ENCODE measurements at regions not wholly inside any gene's neighbourhood (a gene's known extent, or its start where the extent isn't known, plus 50 kb on each side); places are given as distances from the start of the nearest gene placed in this dataset.

DNA sequence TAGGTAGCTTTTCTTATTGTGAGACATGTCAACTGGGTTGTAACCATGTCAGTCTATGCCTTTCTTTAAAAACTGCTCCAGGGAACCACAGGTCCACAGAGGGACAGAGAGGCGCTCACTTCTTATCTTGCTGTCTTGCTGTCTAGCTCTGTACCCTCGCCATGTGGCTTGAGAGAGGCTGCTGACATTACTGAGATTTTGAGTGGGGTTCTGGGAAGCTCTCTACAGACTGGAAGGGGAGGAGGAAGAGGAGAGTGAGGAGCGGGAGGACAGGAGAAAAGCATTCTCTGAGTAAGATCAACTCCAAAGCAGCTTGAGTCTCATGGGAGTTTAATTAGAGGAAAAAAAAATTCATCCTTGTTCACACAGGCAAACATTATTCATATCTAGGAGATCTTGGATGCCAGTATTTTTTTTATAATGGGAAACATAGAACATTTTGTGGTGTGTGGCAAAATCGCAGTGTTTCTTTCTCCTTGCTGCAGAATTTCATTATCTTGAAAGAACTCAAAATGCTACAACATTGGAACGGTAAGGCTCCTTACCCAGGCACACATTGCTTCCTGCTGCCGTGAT, 1037.0 kb upstream of the NR2F2 start:
- Histone ChIP-seq H4K20me1 (ENCODE audit: insufficient read depth) (no peaks in the 10 kb centered on the region), H3K79me2 (ENCODE audit: insufficient read depth) (no peaks in the 10 kb centered on the region), H3K4me2 (no peak overlapping the region), H2AFZ (ENCODE audit: low read depth) (no peak overlapping the region), H3K9me3 (no peaks in the 10 kb centered on the region), H3K9me2 (no peaks in the 10 kb centered on the region), H3K4me3 (ENCODE audit: low read depth in 2 of 2, low read length in 1 of 2) (no peak overlapping the region), H3K4me1 (ENCODE audit: control insufficient read depth in 1 of 2, insufficient read depth in 2 of 2, low read depth in 1 of 2, low read length in 1 of 2) (no peaks in the 10 kb centered on the region; a peak in 1 of 4 replicates), H3F3A (replicated peaks; ENCODE audit: insufficient read depth) (no peaks in the 10 kb centered on the region), H3K36me3 (replicated peaks in 1 of 2; ENCODE audit: control insufficient read depth in 1 of 2, insufficient read depth in 2 of 2, low read length in 1 of 2) (no peaks in the 10 kb centered on the region), H3K9ac (no peak overlapping the region), H3K27ac (ENCODE audit: low read depth in 2 of 2, low read length in 1 of 2) (no peak overlapping the region), H3K27me3 (ENCODE audit: insufficient read depth) (no peaks in the 10 kb centered on the region)
- CTCF ChIA-PET, result interaction anchor here (0.9 to 1.7 kb wide), 2 partner anchors 622 to 881 kb away, joined by 4 to 7 read pairs; no protein-coding TSS in a partner anchor
- POLR2A ChIA-PET, result no interaction called here
- TF ChIP-seq RXRA (IDR thresholded peaks at IDR 0.05; ENCODE audit: borderline replicate concordance, low read depth) (no peak), ELF1 (IDR thresholded peaks at IDR 0.05) (no peak), RAD21 (IDR thresholded peaks at IDR 0.05; ENCODE audit: low read length) (no peak), YY1 (IDR thresholded peaks at IDR 0.05; ENCODE audit: low read depth) (no peak), CHD2 (IDR thresholded peaks at IDR 0.05; ENCODE audit: low read length, partially characterized antibody) (no peak), MXI1 (IDR thresholded peaks at IDR 0.05; ENCODE audit: low read depth, low read length) (no peak), SMC3 (IDR thresholded peaks at IDR 0.05; ENCODE audit: low read depth, low read length) (no peak), SIN3A (IDR thresholded peaks at IDR 0.05; ENCODE audit: borderline replicate concordance, low read depth, low read length) (no peak), MEF2A (IDR thresholded peaks at IDR 0.05; ENCODE audit: borderline replicate concordance, low read depth) (no peak), POLR2AphosphoS5 (IDR thresholded peaks at IDR 0.05; ENCODE audit: low read depth, low read length) (no peak), EP300 (IDR thresholded peaks at IDR 0.05; ENCODE audit: borderline replicate concordance in 1 of 2, low read depth in 1 of 2, low read length in 1 of 2) (no peak), TEAD4 (IDR thresholded peaks at IDR 0.05; ENCODE audit: borderline replicate concordance, insufficient read depth) (no peak), JUND (IDR thresholded peaks at IDR 0.05) (no peak), EZH2phosphoT487 (IDR thresholded peaks at IDR 0.05; ENCODE audit: borderline replicate concordance, low read depth) (no peak), TAF1 (IDR thresholded peaks at IDR 0.05; ENCODE audit: borderline replicate concordance, low read depth, low read length) (no peak), RFX5 (IDR thresholded peaks at IDR 0.05; ENCODE audit: low read length) (no peak)
- TF ChIP-seq, protein P1, sequence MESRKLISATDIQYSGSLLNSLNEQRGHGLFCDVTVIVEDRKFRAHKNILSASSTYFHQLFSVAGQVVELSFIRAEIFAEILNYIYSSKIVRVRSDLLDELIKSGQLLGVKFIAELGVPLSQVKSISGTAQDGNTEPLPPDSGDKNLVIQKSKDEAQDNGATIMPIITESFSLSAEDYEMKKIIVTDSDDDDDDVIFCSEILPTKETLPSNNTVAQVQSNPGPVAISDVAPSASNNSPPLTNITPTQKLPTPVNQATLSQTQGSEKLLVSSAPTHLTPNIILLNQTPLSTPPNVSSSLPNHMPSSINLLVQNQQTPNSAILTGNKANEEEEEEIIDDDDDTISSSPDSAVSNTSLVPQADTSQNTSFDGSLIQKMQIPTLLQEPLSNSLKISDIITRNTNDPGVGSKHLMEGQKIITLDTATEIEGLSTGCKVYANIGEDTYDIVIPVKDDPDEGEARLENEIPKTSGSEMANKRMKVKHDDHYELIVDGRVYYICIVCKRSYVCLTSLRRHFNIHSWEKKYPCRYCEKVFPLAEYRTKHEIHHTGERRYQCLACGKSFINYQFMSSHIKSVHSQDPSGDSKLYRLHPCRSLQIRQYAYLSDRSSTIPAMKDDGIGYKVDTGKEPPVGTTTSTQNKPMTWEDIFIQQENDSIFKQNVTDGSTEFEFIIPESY (IDR thresholded peaks at IDR 0.05; ENCODE audit: borderline replicate concordance, low read depth), result no peak
- TF ChIP-seq, protein P2, sequence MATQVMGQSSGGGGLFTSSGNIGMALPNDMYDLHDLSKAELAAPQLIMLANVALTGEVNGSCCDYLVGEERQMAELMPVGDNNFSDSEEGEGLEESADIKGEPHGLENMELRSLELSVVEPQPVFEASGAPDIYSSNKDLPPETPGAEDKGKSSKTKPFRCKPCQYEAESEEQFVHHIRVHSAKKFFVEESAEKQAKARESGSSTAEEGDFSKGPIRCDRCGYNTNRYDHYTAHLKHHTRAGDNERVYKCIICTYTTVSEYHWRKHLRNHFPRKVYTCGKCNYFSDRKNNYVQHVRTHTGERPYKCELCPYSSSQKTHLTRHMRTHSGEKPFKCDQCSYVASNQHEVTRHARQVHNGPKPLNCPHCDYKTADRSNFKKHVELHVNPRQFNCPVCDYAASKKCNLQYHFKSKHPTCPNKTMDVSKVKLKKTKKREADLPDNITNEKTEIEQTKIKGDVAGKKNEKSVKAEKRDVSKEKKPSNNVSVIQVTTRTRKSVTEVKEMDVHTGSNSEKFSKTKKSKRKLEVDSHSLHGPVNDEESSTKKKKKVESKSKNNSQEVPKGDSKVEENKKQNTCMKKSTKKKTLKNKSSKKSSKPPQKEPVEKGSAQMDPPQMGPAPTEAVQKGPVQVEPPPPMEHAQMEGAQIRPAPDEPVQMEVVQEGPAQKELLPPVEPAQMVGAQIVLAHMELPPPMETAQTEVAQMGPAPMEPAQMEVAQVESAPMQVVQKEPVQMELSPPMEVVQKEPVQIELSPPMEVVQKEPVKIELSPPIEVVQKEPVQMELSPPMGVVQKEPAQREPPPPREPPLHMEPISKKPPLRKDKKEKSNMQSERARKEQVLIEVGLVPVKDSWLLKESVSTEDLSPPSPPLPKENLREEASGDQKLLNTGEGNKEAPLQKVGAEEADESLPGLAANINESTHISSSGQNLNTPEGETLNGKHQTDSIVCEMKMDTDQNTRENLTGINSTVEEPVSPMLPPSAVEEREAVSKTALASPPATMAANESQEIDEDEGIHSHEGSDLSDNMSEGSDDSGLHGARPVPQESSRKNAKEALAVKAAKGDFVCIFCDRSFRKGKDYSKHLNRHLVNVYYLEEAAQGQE (IDR thresholded peaks at IDR 0.05; ENCODE audit: low read depth, low read length), result no peak
- TF ChIP-seq, protein P3, sequence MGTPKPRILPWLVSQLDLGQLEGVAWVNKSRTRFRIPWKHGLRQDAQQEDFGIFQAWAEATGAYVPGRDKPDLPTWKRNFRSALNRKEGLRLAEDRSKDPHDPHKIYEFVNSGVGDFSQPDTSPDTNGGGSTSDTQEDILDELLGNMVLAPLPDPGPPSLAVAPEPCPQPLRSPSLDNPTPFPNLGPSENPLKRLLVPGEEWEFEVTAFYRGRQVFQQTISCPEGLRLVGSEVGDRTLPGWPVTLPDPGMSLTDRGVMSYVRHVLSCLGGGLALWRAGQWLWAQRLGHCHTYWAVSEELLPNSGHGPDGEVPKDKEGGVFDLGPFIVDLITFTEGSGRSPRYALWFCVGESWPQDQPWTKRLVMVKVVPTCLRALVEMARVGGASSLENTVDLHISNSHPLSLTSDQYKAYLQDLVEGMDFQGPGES (IDR thresholded peaks at IDR 0.05; ENCODE audit: low read depth, low read length), result no peak
- TF ChIP-seq, protein P4, sequence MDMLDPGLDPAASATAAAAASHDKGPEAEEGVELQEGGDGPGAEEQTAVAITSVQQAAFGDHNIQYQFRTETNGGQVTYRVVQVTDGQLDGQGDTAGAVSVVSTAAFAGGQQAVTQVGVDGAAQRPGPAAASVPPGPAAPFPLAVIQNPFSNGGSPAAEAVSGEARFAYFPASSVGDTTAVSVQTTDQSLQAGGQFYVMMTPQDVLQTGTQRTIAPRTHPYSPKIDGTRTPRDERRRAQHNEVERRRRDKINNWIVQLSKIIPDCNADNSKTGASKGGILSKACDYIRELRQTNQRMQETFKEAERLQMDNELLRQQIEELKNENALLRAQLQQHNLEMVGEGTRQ (IDR thresholded peaks at IDR 0.05; ENCODE audit: borderline replicate concordance, low read depth, low read length), result no peak
- 7% methylated on average over 6 of the region's 6 CpGs for WGBS (ENCODE audit: low lambda C conversion rate)
- DNase-seq, result no peak
